AG10803 (cell line): ENCODE measurements at regions not wholly inside any gene's neighbourhood (a gene's known extent, or its start where the extent isn't known, plus 50 kb on each side); places are given as distances from the start of the nearest gene placed in this dataset.

Experiments
- DNase-seq: peaks from one replicate; pipeline ENCODE4 v3.0.0; 2010; ENCODE audit warnings: low read depth
- H3K4me3 ChIP-seq: 2 replicates; pipeline ENCODE4 v1.5.1; 2011; ENCODE audit warnings: mild to moderate bottlenecking, low read length, control low read depth
- CTCF ChIP-seq: conservative IDR thresholded peaks from 2 replicates; pipeline ENCODE4 v1.5.1; 2011; ENCODE audit warnings: mild to moderate bottlenecking, low read length, control low read depth, inconsistent platforms

GRCh38 chr5:174649391-174649790 lies 75.0 kb upstream of the MSX2 start:
- TF ChIP-seq CTCF, result no peak
- H3K4me3 ChIP-seq, result no peak overlapping the region
- no peak for DNase-seq

DNA sequence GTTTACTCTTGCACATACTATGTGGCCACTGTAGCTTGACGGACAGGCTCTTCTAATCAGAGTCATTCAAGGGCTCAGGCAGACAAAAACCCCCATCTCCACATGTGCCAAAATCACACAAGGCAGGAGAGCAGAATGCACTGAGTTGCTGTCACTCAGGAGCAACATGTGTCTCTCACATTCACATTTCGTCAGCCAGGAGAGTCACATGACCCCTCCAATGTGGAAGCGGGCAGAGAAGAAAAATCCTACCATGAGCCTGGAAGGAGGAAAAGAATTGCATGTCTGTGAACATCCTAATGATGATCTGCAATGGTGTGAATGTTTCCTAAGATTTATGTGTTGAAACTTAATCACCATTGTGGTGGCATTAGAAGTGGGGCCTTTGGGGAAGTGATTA lies 69.9 kb upstream of the MSX2 start:
- TF ChIP-seq CTCF, result no peak
- DNase-seq, result no peak
- no peak overlapping the region for H3K4me3 ChIP-seq

- DNase-seq, result no peak
- TF ChIP-seq CTCF, result no peak
- H3K4me3 ChIP-seq, result no peak overlapping the region
These were observed 69.0 kb upstream of the MSX2 start for GRCh38 chr5:174655351-174655750.

DNA sequence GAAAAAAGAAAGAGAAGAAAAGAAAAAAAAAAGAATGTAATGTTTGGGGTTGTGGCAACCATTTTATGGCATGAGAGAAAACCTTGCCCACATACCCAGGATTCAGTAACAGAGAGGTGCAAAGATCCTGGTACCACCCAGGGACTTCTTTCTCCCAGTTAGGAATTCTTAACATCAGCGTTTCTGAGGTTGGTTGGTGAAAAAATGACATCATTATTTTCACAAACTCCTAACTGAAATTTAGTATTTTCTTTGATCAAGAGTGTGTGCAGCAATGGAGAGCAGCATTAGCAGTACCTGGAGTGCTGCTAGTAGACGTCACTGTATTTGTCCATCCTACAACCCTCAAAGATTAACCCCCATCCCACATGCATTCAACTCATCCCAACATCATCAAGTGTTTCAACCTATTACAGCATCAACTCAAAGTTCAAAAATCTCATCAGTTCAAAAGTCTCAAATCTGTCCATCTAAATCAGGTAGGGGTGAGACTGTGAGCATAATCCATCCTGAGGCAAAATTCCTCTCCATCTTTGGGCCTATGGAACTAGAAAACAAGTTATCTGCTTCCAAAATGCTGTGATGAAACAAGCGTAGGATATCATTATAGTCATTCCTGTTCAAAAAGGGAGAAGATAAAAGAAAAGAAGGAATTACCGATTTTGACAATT lies 60.1 kb upstream of the MSX2 start:
- no peak overlapping the region for H3K4me3 ChIP-seq
- TF ChIP-seq CTCF, result no peak
- no peak for DNase-seq

- no peak overlapping the region for H3K4me3 ChIP-seq
- no peak for TF ChIP-seq CTCF
- no peak for DNase-seq
These were observed 59.0 kb upstream of the MSX2 start for GRCh38 chr5:174665347-174665746.

- no peak for DNase-seq
- TF ChIP-seq CTCF, result no peak
- no peak overlapping the region for H3K4me3 ChIP-seq
These were observed 56.9 kb upstream of the MSX2 start for GRCh38 chr5:174667526-174667925.

DNA sequence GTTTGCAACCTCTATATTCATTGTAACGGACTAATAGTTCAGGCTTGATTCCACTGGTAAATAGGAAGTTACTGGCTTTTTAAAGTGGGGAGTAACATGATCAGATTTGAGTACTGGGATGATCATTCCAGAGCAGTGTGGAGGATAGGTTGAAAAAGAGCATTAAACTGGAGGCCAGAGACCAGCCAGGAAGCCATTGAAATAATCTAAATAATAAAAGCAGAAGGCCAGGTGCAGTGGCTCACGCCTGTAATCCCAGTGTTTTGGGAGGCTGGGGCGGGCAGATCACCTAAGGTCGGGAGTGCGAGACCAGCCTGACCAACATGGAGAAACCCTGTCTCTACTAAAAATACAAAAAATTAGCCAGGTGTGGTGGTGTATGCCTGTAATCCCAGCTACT lies 56.0 kb upstream of the MSX2 start:
- no peak for TF ChIP-seq CTCF
- DNase-seq, result no peak
- no peak overlapping the region for H3K4me3 ChIP-seq
